Smooth muscle cell (in vitro differentiated cells): ENCODE measurements at regions not wholly inside any gene's neighbourhood (a gene's known extent, or its start where the extent isn't known, plus 50 kb on each side); places are given as distances from the start of the nearest gene placed in this dataset.

ENCODE experiments used
- DNase-seq: peaks from one replicate; lab custom pipeline; 2025; ENCODE audit not compliant: unreplicated experiment; lab: John Stamatoyannopoulos, UW
- H2AFZ ChIP-seq: fragments of 200-600 bp; sonication (generic); 2 replicates; pipeline ENCODE4 v1.6.0; 2016; ENCODE audit warnings: antibody characterized with exemption, low read depth, mild to moderate bottlenecking
- H3F3A ChIP-seq: fragments of 200-600 bp; sonication (generic); 2 replicates; pipeline ENCODE4 v1.6.0; 2017; ENCODE audit warnings: antibody characterized with exemption, low read depth
- H3K27ac ChIP-seq: fragments of 200-600 bp; sonication (generic); 2 replicates; pipeline ENCODE4 v1.5.1; 2016; ENCODE audit warnings: low read depth, mild to moderate bottlenecking
- H3K27me3 ChIP-seq: fragments of 200-600 bp; sonication (generic); 2 replicates; pipeline ENCODE4 v1.6.1; 2016; ENCODE audit warnings: low read depth, mild to moderate bottlenecking
- H3K36me3 ChIP-seq: fragments of 200-600 bp; sonication (generic); 2 replicates; pipeline ENCODE4 v1.5.1; 2016; ENCODE audit warnings: low read depth
- H3K4me1 ChIP-seq: fragments of 200-600 bp; sonication (generic); 2 replicates; pipeline ENCODE4 v1.5.1; 2016; ENCODE audit warnings: low read depth
- H3K4me2 ChIP-seq: fragments of 200-600 bp; sonication (generic); 2 replicates; pipeline ENCODE4 v1.6.0; 2016; ENCODE audit warnings: mild to moderate bottlenecking
- H3K4me3 ChIP-seq: fragments of 200-600 bp; sonication (generic); 2 replicates; pipeline ENCODE4 v1.5.1; 2016; ENCODE audit warnings: mild to moderate bottlenecking
- H3K79me2 ChIP-seq: fragments of 200-600 bp; sonication (generic); 2 replicates; pipeline ENCODE4 v1.6.0; 2016; ENCODE audit warnings: low read depth, mild to moderate bottlenecking
- H3K9ac ChIP-seq: fragments of 200-600 bp; sonication (generic); 2 replicates; pipeline ENCODE4 v1.6.0; 2016; ENCODE audit warnings: low read depth
- H3K9me3 ChIP-seq: fragments of 200-600 bp; sonication (generic); replicated peaks from 2 replicates; pipeline ENCODE4 v1.5.1; 2016; ENCODE audit warnings: low read depth
- H4K20me1 ChIP-seq: fragments of 200-600 bp; sonication (generic); 2 replicates; pipeline ENCODE4 v1.6.0; 2016; ENCODE audit warnings: low read depth
- WGBS: methylation state at CpG from one replicate; pipeline ENCODE4 v1.1.7; 2016; ENCODE audit warnings: low lambda C conversion rate; 5-methylcytosine and 5-hydroxymethylcytosine counted together
- TF ChIP-seq, protein P1 (sequence below): fragments of 200-600 bp; sonication (generic); IDR thresholded peaks from 2 replicates; pipeline ENCODE4 v1.5.1; 2017; ENCODE audit warnings: borderline replicate concordance, mild to moderate bottlenecking, antibody characterized with exemption; ENCODE audit not compliant: insufficient read depth, poor library complexity, severe bottlenecking

GRCh38 chr20:55782224-55782911 lies 223.0 kb downstream of the CBLN4 start:
- Histone ChIP-seq H3K27me3 (no peaks in the 10 kb centered on the region), H3K4me2 (no peak overlapping the region), H3K9ac (no peak overlapping the region), H3K4me3 (no peak overlapping the region), H3K4me1 (no peaks in the 10 kb centered on the region), H4K20me1 (no peaks in the 10 kb centered on the region), H3K79me2 (no peaks in the 10 kb centered on the region), H3F3A (no peaks in the 10 kb centered on the region), H3K27ac (no peak overlapping the region), H3K36me3 (no peaks in the 10 kb centered on the region), H2AFZ (no peak overlapping the region), H3K9me3 (no peaks in the 10 kb centered on the region)
- DNase-seq, result no peak
- TF ChIP-seq, protein P1, sequence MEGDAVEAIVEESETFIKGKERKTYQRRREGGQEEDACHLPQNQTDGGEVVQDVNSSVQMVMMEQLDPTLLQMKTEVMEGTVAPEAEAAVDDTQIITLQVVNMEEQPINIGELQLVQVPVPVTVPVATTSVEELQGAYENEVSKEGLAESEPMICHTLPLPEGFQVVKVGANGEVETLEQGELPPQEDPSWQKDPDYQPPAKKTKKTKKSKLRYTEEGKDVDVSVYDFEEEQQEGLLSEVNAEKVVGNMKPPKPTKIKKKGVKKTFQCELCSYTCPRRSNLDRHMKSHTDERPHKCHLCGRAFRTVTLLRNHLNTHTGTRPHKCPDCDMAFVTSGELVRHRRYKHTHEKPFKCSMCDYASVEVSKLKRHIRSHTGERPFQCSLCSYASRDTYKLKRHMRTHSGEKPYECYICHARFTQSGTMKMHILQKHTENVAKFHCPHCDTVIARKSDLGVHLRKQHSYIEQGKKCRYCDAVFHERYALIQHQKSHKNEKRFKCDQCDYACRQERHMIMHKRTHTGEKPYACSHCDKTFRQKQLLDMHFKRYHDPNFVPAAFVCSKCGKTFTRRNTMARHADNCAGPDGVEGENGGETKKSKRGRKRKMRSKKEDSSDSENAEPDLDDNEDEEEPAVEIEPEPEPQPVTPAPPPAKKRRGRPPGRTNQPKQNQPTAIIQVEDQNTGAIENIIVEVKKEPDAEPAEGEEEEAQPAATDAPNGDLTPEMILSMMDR, result no peak
- 77% methylated on average over 5 of the region's 5 CpGs for WGBS

GRCh38 chr20:55778796-55779195 lies 226.5 kb downstream of the CBLN4 start:
- Histone ChIP-seq H3K79me2 (no peaks in the 10 kb centered on the region), H4K20me1 (no peaks in the 10 kb centered on the region), H3K9me3 (no peaks in the 10 kb centered on the region), H2AFZ (no peak overlapping the region), H3K27ac (no peak overlapping the region), H3K4me1 (no peaks in the 10 kb centered on the region), H3K9ac (no peak overlapping the region), H3K27me3 (no peaks in the 10 kb centered on the region), H3K4me2 (no peak overlapping the region), H3K4me3 (no peak overlapping the region), H3K36me3 (no peaks in the 10 kb centered on the region), H3F3A (no peaks in the 10 kb centered on the region)
- WGBS, result 70% methylated on average over 5 of the region's 5 CpGs
- DNase-seq, result no peak
- TF ChIP-seq, protein P1, result no peak

GRCh38 chr20:55777641-55778040 lies 227.7 kb downstream of the CBLN4 start:
- no peaks in the 10 kb centered on the region for H3F3A ChIP-seq
- H3K27me3 ChIP-seq, result no peaks in the 10 kb centered on the region
- no peak for DNase-seq
- H3K36me3 ChIP-seq, result no peaks in the 10 kb centered on the region
- H3K9me3 ChIP-seq, result no peaks in the 10 kb centered on the region
- H4K20me1 ChIP-seq, result no peaks in the 10 kb centered on the region
- WGBS, result 78% methylated on average over 2 of the region's 2 CpGs
- H3K4me3 ChIP-seq, result no peak overlapping the region
- H3K9ac ChIP-seq, result no peak overlapping the region
- no peak overlapping the region for H3K4me2 ChIP-seq
- TF ChIP-seq, protein P1, result no peak
- no peak overlapping the region for H3K27ac ChIP-seq
- H2AFZ ChIP-seq, result no peak overlapping the region
- H3K4me1 ChIP-seq, result no peaks in the 10 kb centered on the region
- H3K79me2 ChIP-seq, result no peaks in the 10 kb centered on the region

GRCh38 chr20:55776176-55776575 lies 229.1 kb downstream of the CBLN4 start:
- H3K36me3 ChIP-seq, result no peaks in the 10 kb centered on the region
- H3K4me3 ChIP-seq, result no peak overlapping the region
- H4K20me1 ChIP-seq, result no peaks in the 10 kb centered on the region
- H3K9me3 ChIP-seq, result no peaks in the 10 kb centered on the region
- no peaks in the 10 kb centered on the region for H3F3A ChIP-seq
- H3K4me2 ChIP-seq, result no peak overlapping the region
- no peak overlapping the region for H2AFZ ChIP-seq
- DNase-seq, result no peak
- no peaks in the 10 kb centered on the region for H3K27me3 ChIP-seq
- no peak overlapping the region for H3K27ac ChIP-seq
- H3K9ac ChIP-seq, result no peak overlapping the region
- H3K79me2 ChIP-seq, result no peaks in the 10 kb centered on the region
- TF ChIP-seq, protein P1, result no peak
- WGBS, result 79% methylated on average over 3 of the region's 3 CpGs
- no peaks in the 10 kb centered on the region for H3K4me1 ChIP-seq
